Ascending aorta (tissue), 2 donors: ENCODE measurements at regions not wholly inside any gene's neighbourhood (a gene's known extent, or its start where the extent isn't known, plus 50 kb on each side); places are given as distances from the start of the nearest gene placed in this dataset.

Experiments
- DNase-seq, 2 donors: peaks; one replicate each; pipeline ENCODE4 v3.0.0-alpha.2; 2019; ENCODE audit warnings: low spot score in 2 of 2
- H3K27ac ChIP-seq, 2 donors: fragments of 200-600 bp; sonication (generic); one replicate each; pipeline ENCODE4 v1.5.1; 2016 to 2017; ENCODE audit warnings: mild to moderate bottlenecking in 1 of 2
- H3K27me3 ChIP-seq: fragments of 200-600 bp; sonication (generic); one replicate; pipeline ENCODE4 v1.5.1; 2017
- H3K36me3 ChIP-seq, 2 donors: fragments of 200-600 bp; sonication (generic); one replicate each; pipeline ENCODE4 v1.5.1; 2016
- H3K4me1 ChIP-seq, 2 donors: fragments of 200-600 bp; sonication (generic); one replicate each; pipeline ENCODE4 v1.5.1; 2016 to 2017; ENCODE audit warnings: mild to moderate bottlenecking in 1 of 2
- H3K4me3 ChIP-seq, 2 donors: fragments of 200-600 bp; sonication (generic); one replicate each; pipeline ENCODE4 v1.5.1; 2016 to 2017; ENCODE audit warnings: mild to moderate bottlenecking in 1 of 2
- H3K9me3 ChIP-seq, 2 donors: fragments of 200-600 bp; sonication (generic); one replicate each; pipeline ENCODE4 v1.5.1; 2016
- intact Hi-C: fragments of 100-400 bp; cut with DNase I; formaldehyde crosslinking; loops from one replicate; pipeline ENCODE4 v1.15.1; 2023
- TF ChIP-seq, protein P1 (sequence below), 3 experiments: fragments of 200-600 bp in 2 of 3; fragments of 450-650 bp in 1 of 3; sonication (generic) in 2 of 3; IDR thresholded peaks; one replicate each; pipeline ENCODE4 v1.5.1; 2016 to 2019; ENCODE audit warnings: antibody characterized with exemption in 3 of 3, mild to moderate bottlenecking in 1 of 3, moderate library complexity in 1 of 3

DNA sequence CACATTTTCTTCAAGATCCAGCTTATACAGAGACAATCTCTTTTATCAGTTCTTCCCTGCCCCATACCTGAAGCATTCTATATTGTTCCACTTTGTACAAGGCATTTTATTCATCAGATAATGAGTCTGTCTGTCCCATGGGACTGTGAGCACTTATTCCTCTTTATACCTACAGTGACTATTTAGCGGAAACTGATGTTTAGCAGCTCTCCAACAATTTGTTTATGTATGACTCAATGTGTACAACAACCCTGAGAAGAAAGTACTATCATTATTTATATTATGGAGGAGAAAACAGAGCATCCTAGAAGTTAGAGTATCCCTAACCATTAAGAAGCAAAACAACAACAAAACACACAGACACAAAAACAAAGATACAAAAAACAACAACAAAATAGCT lies 306.5 kb downstream of the PRDM5 start:
- Histone ChIP-seq H3K9me3 (no peaks in the 10 kb centered on the region), H3K27ac (no peak overlapping the region), H3K4me3 (no peak overlapping the region), H3K27me3 (no peaks in the 10 kb centered on the region), H3K36me3 (no peaks in the 10 kb centered on the region), H3K4me1 (no peaks in the 10 kb centered on the region)
- intact Hi-C loops: no loop called here
- TF ChIP-seq, protein P1, sequence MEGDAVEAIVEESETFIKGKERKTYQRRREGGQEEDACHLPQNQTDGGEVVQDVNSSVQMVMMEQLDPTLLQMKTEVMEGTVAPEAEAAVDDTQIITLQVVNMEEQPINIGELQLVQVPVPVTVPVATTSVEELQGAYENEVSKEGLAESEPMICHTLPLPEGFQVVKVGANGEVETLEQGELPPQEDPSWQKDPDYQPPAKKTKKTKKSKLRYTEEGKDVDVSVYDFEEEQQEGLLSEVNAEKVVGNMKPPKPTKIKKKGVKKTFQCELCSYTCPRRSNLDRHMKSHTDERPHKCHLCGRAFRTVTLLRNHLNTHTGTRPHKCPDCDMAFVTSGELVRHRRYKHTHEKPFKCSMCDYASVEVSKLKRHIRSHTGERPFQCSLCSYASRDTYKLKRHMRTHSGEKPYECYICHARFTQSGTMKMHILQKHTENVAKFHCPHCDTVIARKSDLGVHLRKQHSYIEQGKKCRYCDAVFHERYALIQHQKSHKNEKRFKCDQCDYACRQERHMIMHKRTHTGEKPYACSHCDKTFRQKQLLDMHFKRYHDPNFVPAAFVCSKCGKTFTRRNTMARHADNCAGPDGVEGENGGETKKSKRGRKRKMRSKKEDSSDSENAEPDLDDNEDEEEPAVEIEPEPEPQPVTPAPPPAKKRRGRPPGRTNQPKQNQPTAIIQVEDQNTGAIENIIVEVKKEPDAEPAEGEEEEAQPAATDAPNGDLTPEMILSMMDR (IDR thresholded peaks at IDR 0.05): no peak
- no peak for DNase-seq

DNA sequence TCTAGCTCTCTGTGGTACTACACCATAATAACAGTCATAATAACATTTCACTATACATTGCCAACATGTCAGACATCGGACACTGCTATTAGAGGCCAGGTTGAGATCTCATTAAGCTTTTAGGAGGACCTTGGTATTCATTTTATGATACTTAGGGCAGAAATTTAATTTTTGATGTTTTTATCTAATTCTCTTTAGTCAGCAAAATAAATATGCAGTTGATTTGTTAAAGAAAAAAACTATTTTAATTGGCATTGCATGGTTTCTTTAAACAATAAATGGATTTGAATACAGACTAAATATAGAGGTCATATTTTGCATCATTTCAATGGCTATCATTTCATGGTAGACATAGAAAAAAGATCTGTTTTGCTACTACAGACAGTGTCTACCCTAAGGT lies 308.7 kb downstream of the PRDM5 start:
- H3K27me3 ChIP-seq: no peaks in the 10 kb centered on the region
- DNase-seq: no peak
- H3K36me3 ChIP-seq: no peaks in the 10 kb centered on the region
- intact Hi-C loops: no loop called here
- H3K27ac ChIP-seq: no peak overlapping the region
- no peaks in the 10 kb centered on the region for H3K9me3 ChIP-seq
- no peaks in the 10 kb centered on the region for H3K4me1 ChIP-seq
- TF ChIP-seq, protein P1 (IDR thresholded peaks at IDR 0.05): no peak
- H3K4me3 ChIP-seq: no peak overlapping the region

DNA sequence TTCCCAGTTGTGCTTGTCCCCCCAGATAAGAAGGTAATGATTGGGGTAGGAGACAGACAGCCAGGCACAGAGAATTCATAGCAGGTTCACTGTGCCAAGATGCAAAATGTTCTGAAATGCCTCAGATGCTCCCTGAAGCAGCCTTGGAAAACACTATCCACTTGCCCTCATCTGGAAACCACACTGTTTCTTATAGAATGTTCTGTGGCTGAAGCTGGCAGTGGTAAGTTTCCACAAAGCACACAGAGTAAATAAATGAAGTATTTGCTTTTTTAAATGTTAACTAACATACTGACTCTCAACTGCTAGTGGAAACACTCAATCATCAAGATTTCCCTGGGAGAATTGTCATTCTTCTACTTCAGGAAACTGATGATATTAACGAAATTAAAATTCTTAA lies 311.4 kb downstream of the PRDM5 start:
- no peaks in the 10 kb centered on the region for H3K27me3 ChIP-seq
- no peaks in the 10 kb centered on the region for H3K36me3 ChIP-seq
- intact Hi-C loops: no loop called here
- H3K4me3 ChIP-seq: no peak overlapping the region
- no peaks in the 10 kb centered on the region for H3K4me1 ChIP-seq
- TF ChIP-seq, protein P1 (IDR thresholded peaks at IDR 0.05): no peak
- no peaks in the 10 kb centered on the region for H3K9me3 ChIP-seq
- no peak for DNase-seq
- no peak overlapping the region for H3K27ac ChIP-seq

DNA sequence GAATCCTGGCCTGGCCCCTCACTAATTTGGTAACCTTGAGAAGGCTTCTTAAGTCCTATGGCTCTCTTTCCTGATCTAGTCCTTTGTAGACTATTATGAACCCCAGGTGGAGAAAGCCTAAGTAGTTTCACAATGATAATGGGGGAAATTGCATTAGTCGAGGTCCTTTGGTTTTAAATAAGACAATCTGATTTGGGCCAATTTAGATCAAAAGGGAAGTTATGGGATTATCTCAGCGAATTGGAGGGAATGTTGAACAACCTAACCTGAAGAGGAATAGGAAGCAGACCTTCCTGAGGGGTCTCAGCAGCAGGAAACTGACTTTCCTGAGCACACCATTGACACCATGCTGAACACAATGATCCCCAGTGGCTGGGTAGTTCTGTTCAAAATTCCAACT lies 331.5 kb downstream of the PRDM5 start:
- Histone ChIP-seq H3K27me3 (no peaks in the 10 kb centered on the region), H3K36me3 (no peaks in the 10 kb centered on the region), H3K4me3 (no peak overlapping the region), H3K27ac (no peak overlapping the region), H3K9me3 (no peaks in the 10 kb centered on the region), H3K4me1 (no peaks in the 10 kb centered on the region)
- intact Hi-C loops: no loop called here
- DNase-seq: no peak
- TF ChIP-seq, protein P1 (IDR thresholded peaks at IDR 0.05): no peak

DNA sequence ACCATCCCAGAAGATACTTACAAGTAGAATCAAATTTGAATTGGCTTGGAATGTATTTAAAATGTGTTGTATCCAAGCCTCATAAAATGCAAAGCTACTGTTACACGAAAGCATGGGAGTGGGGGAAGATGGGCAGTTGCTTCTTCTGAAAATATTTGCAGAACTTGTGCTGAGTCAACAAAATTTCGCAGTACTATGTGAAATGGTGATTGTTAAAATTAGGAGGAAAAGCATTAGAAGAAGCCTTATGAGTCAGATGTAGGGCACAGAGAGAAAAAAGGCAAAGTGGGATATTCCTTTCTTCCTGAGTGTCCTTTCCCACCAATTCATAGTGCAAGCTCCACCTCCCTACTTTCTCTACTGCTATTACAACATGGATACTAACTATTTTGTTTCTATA lies 332.7 kb downstream of the PRDM5 start:
- no peak for DNase-seq
- H3K4me1 ChIP-seq: no peaks in the 10 kb centered on the region
- H3K27ac ChIP-seq: no peak overlapping the region
- intact Hi-C loops: no loop called here
- no peaks in the 10 kb centered on the region for H3K27me3 ChIP-seq
- TF ChIP-seq, protein P1 (IDR thresholded peaks at IDR 0.05): no peak
- H3K9me3 ChIP-seq: no peaks in the 10 kb centered on the region
- no peaks in the 10 kb centered on the region for H3K36me3 ChIP-seq
- no peak overlapping the region for H3K4me3 ChIP-seq

DNA sequence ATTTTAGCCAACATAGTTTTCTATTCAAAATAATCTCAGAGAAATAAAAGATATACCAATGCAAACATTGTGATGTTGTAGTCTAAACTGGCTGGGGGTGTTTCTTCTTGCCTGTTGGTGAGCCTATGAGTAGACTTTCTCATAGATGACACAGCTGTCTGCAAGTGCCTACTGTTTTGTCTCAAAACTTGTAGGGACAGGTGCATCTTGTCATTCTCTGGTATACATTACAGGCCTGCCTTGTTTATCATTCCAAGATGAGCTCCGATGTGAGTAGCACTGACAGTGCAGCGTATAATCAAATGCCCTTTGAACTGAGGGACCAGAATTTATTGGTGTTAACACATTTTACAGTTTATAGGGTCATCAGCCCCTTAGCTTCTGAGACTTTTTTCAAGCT lies 353.8 kb downstream of the PRDM5 start:
- no peaks in the 10 kb centered on the region for H3K36me3 ChIP-seq
- DNase-seq: no peak
- H3K27ac ChIP-seq: no peak overlapping the region
- TF ChIP-seq, protein P1 (IDR thresholded peaks at IDR 0.05): no peak
- no peak overlapping the region for H3K4me3 ChIP-seq
- H3K27me3 ChIP-seq: no peaks in the 10 kb centered on the region
- H3K4me1 ChIP-seq: no peaks in the 10 kb centered on the region
- intact Hi-C loops: no loop called here
- peaks cover 0 to 6% of the 10 kb centered on the region in 2 donors for H3K9me3 ChIP-seq
